Cardiac fibroblast (primary cell): ENCODE measurements at regions not wholly inside any gene's neighbourhood (a gene's known extent, or its start where the extent isn't known, plus 50 kb on each side); places are given as distances from the start of the nearest gene placed in this dataset.

ENCODE experiments used
- DNase-seq, 2 donors: peaks; one replicate each; pipeline versions ENCODE4 v3.0.0 to v3.0.0-alpha.2; 2010; ENCODE audit warnings: low read depth in 2 of 2
- H3K4me3 ChIP-seq, 2 donors: replicated peaks in 1 of 2; 1 replicate in 1 of 2; 2 replicates in 1 of 2; pipeline ENCODE4 v1.5.1; 2011; ENCODE audit warnings: low read depth in 2 of 2, low read length in 2 of 2, mild to moderate bottlenecking in 2 of 2, moderate library complexity in 1 of 2
- CTCF ChIP-seq: IDR thresholded peaks from one replicate; pipeline ENCODE4 v1.5.1; 2011; ENCODE audit warnings: low read depth, mild to moderate bottlenecking, low read length, inconsistent platforms

GRCh38 chr10:78849115-78849514 is 219.7 kb upstream of the ZMIZ1 start:
- no peak for TF ChIP-seq CTCF
- no peak for DNase-seq
- no peak overlapping the region for H3K4me3 ChIP-seq

DNA sequence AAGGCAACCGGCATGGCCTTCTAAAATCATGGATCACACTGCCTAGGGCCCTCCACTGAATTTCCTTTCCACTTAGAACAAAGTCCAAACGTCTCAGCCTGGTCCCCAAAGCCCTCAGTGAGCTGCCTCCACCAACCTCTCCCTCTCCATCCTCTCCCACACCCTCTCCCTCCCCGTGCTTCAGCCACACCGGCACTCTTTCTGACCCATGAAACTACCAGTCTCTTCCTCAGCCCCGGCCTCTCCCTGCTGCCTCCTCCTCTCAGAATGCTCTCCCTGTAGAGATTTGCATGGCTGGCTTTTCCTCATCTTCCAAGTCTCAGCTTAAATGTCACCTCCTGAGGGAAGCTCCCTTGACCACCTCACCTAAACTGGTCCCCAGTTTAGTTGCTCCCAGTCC is 219.0 kb upstream of the ZMIZ1 start:
- no peak for DNase-seq
- no peak for TF ChIP-seq CTCF
- H3K4me3 ChIP-seq: no peak overlapping the region

DNA sequence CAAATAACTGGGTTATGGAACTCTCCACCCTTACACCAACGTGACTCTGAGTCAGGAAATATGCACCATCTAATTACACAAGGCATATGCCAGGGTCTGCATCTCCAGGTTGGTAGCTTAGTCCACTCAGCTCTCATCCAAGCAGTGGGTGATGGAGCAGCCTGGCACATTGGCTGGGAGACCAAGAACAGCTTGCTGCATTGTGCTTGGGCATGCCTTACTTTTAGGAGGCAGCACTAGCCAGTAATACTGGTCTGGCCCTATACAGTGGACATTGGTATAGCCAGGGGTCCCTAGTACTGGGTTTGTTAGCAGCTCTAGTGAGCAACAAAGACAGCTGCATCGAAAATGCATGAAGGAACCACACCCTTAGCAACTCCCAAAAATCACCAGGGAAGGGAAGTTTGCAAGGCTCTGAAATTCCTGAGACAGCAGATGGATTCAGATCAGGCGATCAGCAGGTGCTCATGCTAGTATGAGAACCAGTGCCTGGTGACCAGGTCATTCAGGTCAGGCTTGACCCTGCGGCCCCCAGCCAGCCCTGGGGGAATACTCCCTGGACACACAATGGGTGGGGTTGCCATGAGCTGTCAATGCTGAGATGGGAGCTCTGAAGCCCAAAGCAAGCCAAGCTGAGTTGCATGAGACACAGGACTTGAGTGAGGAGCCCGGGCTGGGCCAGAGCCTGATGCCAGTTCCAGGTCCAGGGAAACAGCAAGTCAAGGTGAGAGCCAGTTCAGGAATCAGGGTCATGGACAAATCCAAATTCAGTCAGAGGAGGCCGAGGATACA is 217.9 kb upstream of the ZMIZ1 start:
- no peak for DNase-seq
- TF ChIP-seq CTCF: no peak
- H3K4me3 ChIP-seq: no peak overlapping the region

GRCh38 chr10:78851647-78852046 is 217.1 kb upstream of the ZMIZ1 start:
- no peak for TF ChIP-seq CTCF
- DNase-seq: no peak
- no peak overlapping the region for H3K4me3 ChIP-seq

DNA sequence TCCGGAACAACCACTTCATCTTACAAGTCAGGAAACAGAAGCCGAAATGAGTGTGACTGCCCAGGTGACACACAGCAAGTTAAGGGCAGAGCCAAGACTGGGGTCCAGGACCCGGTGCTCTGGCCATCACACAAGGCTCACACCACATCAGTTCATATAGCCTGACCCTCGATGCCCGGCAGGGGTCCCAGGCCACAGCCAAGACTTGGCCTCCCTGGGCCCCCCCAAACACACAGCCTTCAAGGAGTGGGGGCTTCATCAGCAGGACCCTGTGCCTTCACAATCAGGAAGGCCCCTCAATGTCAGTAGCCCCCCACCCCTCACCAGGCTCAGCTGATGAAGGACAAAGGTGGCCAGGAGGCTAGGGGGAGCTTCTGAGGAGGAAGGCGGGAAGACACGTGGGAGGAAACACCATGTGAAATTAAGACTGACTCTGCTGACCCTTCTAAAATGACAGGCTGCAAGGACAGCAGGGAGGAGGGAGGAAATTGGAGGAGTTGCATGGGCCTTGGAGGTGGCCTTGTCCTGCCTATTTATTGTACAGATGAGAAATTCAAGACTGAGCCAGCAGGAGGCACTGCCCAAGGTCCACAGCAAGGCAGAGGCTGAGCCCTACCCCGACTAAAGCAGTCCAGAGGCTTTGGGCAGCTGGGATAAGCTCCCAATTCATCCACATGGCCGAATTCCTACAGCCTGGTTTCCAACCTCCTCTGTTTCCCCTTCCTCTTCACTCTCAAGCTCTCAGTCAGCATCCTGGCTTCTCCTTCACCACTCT is 216.1 kb upstream of the ZMIZ1 start:
- H3K4me3 ChIP-seq: no peak overlapping the region
- peak; percentile 42 to 51 for DNase-seq
- peak; percentile 32 for TF ChIP-seq CTCF

GRCh38 chr10:78853864-78854263 is 214.9 kb upstream of the ZMIZ1 start:
- TF ChIP-seq CTCF: no peak
- no peak overlapping the region for H3K4me3 ChIP-seq
- no peak for DNase-seq
